Natural killer cell (primary cell): ENCODE measurements at regions not wholly inside any gene's neighbourhood (a gene's known extent, or its start where the extent isn't known, plus 50 kb on each side); places are given as distances from the start of the nearest gene placed in this dataset.

Experiments used
- ATAC-seq, 3 donors: fragments of 150-1000 bp in 2 of 3; fragments of 200-7000 bp in 1 of 3; cut with Tn5 transposase; 1 replicate in 1 of 3; 2 replicates in 2 of 3; pipeline ENCODE4 v1.10.0; 2021; ENCODE audit warnings: mild to moderate bottlenecking in 2 of 3, moderate library complexity in 2 of 3
- DNase-seq, 2 donors: peaks; one replicate each; pipeline versions ENCODE4 v3.0.0 to v3.0.0-alpha.2; 2013 to 2021; ENCODE audit warnings: mixed read lengths in 1 of 2
- H3K27ac ChIP-seq: one replicate; pipeline ENCODE4 v1.5.1; 2013; ENCODE audit warnings: mild to moderate bottlenecking, low read length
- H3K27me3 ChIP-seq: one replicate; pipeline ENCODE4 v1.6.1; 2013; ENCODE audit warnings: low read length; ENCODE audit not compliant: control insufficient read depth, insufficient read depth
- H3K36me3 ChIP-seq: one replicate; pipeline ENCODE4 v1.6.1; 2013; ENCODE audit warnings: low read length; ENCODE audit not compliant: control insufficient read depth, insufficient read depth
- H3K4me1 ChIP-seq: one replicate; pipeline ENCODE4 v1.6.1; 2013; ENCODE audit warnings: low read length; ENCODE audit not compliant: control insufficient read depth, insufficient read depth
- H3K4me3 ChIP-seq: one replicate; pipeline ENCODE4 v1.5.1; 2013; ENCODE audit warnings: low read length
- H3K9me3 ChIP-seq: one replicate; pipeline ENCODE4 v1.6.1; 2013; ENCODE audit warnings: low read length; ENCODE audit not compliant: control insufficient read depth, insufficient read depth
- H3K27ac Mint-ChIP-seq, 2 donors: one replicate each; pipeline ENCODE4 v1.8.0; 2022; ENCODE audit warnings: mild to moderate bottlenecking in 2 of 2, mixed read lengths in 2 of 2, moderate library complexity in 1 of 2
- H3K27me3 Mint-ChIP-seq, 2 donors: one replicate each; pipeline ENCODE4 v1.8.0; 2022; ENCODE audit warnings: low read depth in 2 of 2, mixed read lengths in 2 of 2
- H3K36me3 Mint-ChIP-seq: one replicate; pipeline ENCODE4 v1.8.0; 2022; ENCODE audit warnings: mixed read lengths
- H3K4me1 Mint-ChIP-seq, 2 donors: one replicate each; pipeline ENCODE4 v1.8.0; 2022; ENCODE audit warnings: mixed read lengths in 2 of 2
- H3K4me3 Mint-ChIP-seq: one replicate; pipeline ENCODE4 v1.8.0; 2022; ENCODE audit warnings: mild to moderate bottlenecking, moderate library complexity, mixed read lengths
- H3K9me3 Mint-ChIP-seq, 2 donors: one replicate each; pipeline ENCODE4 v1.8.0; 2022; ENCODE audit warnings: mixed read lengths in 2 of 2
- WGBS: methylation state at CpG from one replicate; pipeline ENCODE4 v1.1.7; 2013; ENCODE audit warnings: missing lambda C conversion rate; ENCODE audit not compliant: insufficient coverage; 5-methylcytosine and 5-hydroxymethylcytosine counted together
- intact Hi-C: fragments of 100-400 bp; cut with micrococcal nuclease; formaldehyde crosslinking; loops from one replicate; pipeline ENCODE4 v1.14.2; 2022
- TF ChIP-seq, protein P1 (sequence below): fragments of 200-600 bp; IDR thresholded peaks from one replicate; pipeline ENCODE4 v1.8.0; 2022; ENCODE audit warnings: antibody characterized with exemption

DNA sequence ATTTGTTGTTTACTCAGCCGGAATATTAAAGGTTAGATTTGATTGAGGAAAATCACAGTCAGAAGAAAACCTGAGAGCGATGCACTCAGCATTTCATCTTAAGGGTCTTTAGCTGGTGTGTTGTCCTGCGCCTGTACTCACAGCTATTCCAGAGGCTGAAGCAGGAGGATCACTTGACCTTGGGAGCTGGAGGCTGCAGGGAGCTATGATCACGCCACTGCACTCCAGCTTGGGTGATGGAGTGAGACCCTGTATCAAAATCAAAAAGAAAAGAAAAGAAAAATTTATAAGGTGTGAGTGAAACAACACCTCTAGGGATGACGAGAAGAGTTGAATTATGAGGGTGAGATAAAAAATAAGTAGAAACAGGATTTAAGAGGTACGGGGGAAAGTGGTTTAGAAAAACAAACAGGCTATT lies 165.0 kb downstream of the TRIM27 start:
- TF ChIP-seq, protein P1, sequence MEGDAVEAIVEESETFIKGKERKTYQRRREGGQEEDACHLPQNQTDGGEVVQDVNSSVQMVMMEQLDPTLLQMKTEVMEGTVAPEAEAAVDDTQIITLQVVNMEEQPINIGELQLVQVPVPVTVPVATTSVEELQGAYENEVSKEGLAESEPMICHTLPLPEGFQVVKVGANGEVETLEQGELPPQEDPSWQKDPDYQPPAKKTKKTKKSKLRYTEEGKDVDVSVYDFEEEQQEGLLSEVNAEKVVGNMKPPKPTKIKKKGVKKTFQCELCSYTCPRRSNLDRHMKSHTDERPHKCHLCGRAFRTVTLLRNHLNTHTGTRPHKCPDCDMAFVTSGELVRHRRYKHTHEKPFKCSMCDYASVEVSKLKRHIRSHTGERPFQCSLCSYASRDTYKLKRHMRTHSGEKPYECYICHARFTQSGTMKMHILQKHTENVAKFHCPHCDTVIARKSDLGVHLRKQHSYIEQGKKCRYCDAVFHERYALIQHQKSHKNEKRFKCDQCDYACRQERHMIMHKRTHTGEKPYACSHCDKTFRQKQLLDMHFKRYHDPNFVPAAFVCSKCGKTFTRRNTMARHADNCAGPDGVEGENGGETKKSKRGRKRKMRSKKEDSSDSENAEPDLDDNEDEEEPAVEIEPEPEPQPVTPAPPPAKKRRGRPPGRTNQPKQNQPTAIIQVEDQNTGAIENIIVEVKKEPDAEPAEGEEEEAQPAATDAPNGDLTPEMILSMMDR, result no peak
- H3K36me3 Mint-ChIP-seq, result no peaks in the 10 kb centered on the region
- H3K9me3 Mint-ChIP-seq, result peaks cover 3% of the 10 kb centered on the region in 2 donors
- H3K4me3 Mint-ChIP-seq, result no peak overlapping the region
- DNase-seq (no peak), ATAC-seq (no peak)
- peaks cover 20 to 33% of the 10 kb centered on the region in 2 donors for H3K27me3 Mint-ChIP-seq
- 82% methylated on average over 6 of the region's 6 CpGs for WGBS
- H3K27ac Mint-ChIP-seq, result no peak overlapping the region
- H3K4me3 ChIP-seq, result no peak overlapping the region
- no peak overlapping the region for H3K27ac ChIP-seq
- intact Hi-C loops, result no loop called here
- H3K4me1 Mint-ChIP-seq, result no peaks in the 10 kb centered on the region
- peaks cover 7% of the 10 kb centered on the region for H3K27me3 ChIP-seq
- no peaks in the 10 kb centered on the region for H3K4me1 ChIP-seq
- no peaks in the 10 kb centered on the region for H3K36me3 ChIP-seq
- no peaks in the 10 kb centered on the region for H3K9me3 ChIP-seq

DNA sequence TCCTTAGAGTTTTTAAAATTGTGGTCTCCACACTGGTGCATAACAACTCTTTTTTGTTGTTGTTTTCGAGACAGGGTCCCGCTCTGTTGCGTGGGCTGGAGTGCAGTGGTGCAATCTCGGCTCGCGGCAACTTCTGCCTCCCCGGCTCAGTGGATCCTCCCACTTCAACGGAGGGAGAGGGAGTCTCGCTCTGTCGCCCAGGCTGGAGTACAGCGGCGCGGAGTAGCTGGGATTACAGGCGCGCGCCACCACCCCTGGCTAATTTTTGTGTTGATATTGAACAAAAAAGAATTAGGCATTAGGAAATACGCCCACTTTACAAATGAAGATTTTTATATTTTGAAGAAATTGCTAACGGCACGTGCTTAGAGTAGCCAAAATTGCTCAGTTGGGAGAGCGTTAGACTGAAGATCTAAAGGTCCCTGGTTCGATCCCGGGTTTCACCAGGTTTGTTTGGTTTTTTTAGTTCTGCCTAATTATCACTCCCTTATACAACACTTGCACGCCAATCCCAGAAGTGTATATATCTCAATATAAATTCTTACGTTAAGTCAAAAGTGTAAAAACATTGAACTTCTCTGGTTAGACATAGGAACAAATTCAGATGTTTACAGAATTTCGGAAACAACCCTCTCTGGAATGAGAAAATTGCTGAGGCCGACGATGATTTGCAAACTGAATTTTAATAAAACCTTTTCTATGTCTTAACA lies 159.6 kb downstream of the TRIM27 start:
- Mint-ChIP-seq H3K4me3 (no peak overlapping the region), H3K4me1 (no peaks in the 10 kb centered on the region), H3K27ac (no peak overlapping the region), H3K36me3 (no peaks in the 10 kb centered on the region), H3K9me3 (peaks cover 2 to 6% of the 10 kb centered on the region in 2 donors), H3K27me3 (peaks cover 63 to 70% of the 10 kb centered on the region in 2 donors)
- intact Hi-C loops, result no loop called here
- peaks cover 41% of the 10 kb centered on the region for H3K27me3 ChIP-seq
- WGBS, result 73% methylated on average over 27 of the region's 27 CpGs
- H3K36me3 ChIP-seq, result no peaks in the 10 kb centered on the region
- peaks cover 4% of the 10 kb centered on the region for H3K9me3 ChIP-seq
- no peak overlapping the region for H3K27ac ChIP-seq
- no peak overlapping the region for H3K4me3 ChIP-seq
- ATAC-seq (no peak), DNase-seq (no peak)
- no peaks in the 10 kb centered on the region for H3K4me1 ChIP-seq
- TF ChIP-seq, protein P1, result no peak

DNA sequence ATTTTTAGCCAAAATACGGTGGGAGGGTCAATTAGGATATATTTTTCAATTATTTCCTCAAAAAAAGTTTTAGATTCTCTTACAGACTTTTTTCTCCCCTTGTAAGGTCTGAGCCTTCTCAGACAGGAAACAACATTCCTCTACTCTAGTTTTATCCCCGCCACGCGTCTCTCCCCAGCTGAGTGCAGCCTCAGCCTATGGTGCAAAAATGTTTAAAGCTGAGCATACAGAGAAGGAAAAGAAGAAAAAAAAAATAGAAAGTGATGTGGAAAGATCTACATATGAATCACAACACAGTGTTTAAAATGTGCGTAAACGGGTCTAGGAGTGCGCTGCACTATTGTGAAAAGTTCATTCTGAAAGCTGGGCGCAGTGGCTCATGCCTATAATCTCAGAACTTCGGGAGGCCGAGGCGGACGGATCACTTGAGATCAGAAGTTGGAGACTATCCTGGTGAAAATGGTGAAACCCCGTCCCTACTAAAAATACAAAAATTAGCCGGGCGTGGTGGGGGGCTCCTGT lies 159.0 kb downstream of the TRIM27 start:
- 53% methylated on average over 11 of the region's 15 CpGs for WGBS
- no peak for DNase-seq
- H3K27ac ChIP-seq, result no peak overlapping the region
- Mint-ChIP-seq H3K4me1 (no peaks in the 10 kb centered on the region), H3K9me3 (peaks cover 2 to 6% of the 10 kb centered on the region in 2 donors), H3K4me3 (no peak overlapping the region), H3K27ac (no peak overlapping the region), H3K27me3 (peaks cover 68 to 74% of the 10 kb centered on the region in 2 donors), H3K36me3 (no peaks in the 10 kb centered on the region)
- peaks cover 41% of the 10 kb centered on the region for H3K27me3 ChIP-seq
- intact Hi-C loops, result no loop called here
- no peak overlapping the region for H3K4me3 ChIP-seq
- no peak for ATAC-seq
- H3K4me1 ChIP-seq, result no peaks in the 10 kb centered on the region
- TF ChIP-seq, protein P1, result no peak
- H3K9me3 ChIP-seq, result peaks cover 4% of the 10 kb centered on the region
- H3K36me3 ChIP-seq, result no peaks in the 10 kb centered on the region

DNA sequence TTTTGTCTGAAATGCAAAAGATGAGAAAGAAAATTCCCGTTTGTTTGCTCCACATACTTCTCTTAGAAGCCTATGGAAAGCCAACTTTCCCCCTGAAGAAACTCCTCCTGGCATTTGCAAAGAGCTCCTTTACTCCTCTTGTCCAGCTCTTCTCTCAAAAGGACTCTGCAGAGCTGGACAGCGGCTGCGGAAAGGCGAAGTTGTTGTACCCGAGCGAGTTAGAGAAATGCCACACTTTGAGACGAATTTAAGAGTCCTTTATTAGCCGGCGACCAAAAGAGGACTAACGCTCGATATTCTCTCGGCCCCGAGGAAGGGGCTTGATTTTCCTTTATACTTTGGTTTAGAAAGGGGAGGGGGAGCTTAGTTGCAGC lies 157.8 kb downstream of the TRIM27 start:
- Mint-ChIP-seq H3K27ac (no peak overlapping the region), H3K27me3 (peaks cover 72 to 82% of the 10 kb centered on the region in 2 donors), H3K4me3 (no peak overlapping the region), H3K9me3 (peaks cover 2 to 6% of the 10 kb centered on the region in 2 donors), H3K36me3 (no peaks in the 10 kb centered on the region), H3K4me1 (no peaks in the 10 kb centered on the region)
- ATAC-seq (no peak), DNase-seq (no peak)
- Histone ChIP-seq H3K27me3 (peaks cover 45% of the 10 kb centered on the region), H3K4me3 (no peak overlapping the region), H3K27ac (no peak overlapping the region), H3K4me1 (no peaks in the 10 kb centered on the region), H3K36me3 (no peaks in the 10 kb centered on the region), H3K9me3 (peaks cover 4% of the 10 kb centered on the region)
- intact Hi-C loops, result no loop called here
- TF ChIP-seq, protein P1, result no peak
- WGBS, result 2% methylated on average over 13 of the region's 13 CpGs
